Mesothelial cell of epicardium (in vitro differentiated cells): ENCODE measurements at regions not wholly inside any gene's neighbourhood (a gene's known extent, or its start where the extent isn't known, plus 50 kb on each side); places are given as distances from the start of the nearest gene placed in this dataset.

Experiments
- DNase-seq, 2 experiments: peaks; one replicate each; pipeline ENCODE4 v3.0.0; 2021; ENCODE audit warnings: low spot score in 2 of 2; ENCODE audit not compliant: unreplicated experiment in 2 of 2
- H3K27ac Mint-ChIP-seq: 2 replicates; pipeline ENCODE4 v1.8.0; 2021; ENCODE audit warnings: mixed read lengths
- H3K27me3 Mint-ChIP-seq: 2 replicates; pipeline ENCODE4 v1.8.0; 2021; ENCODE audit warnings: low read depth, mixed read lengths
- H3K36me3 Mint-ChIP-seq: 2 replicates; pipeline ENCODE4 v1.8.0; 2021; ENCODE audit warnings: mixed read lengths
- H3K4me1 Mint-ChIP-seq: 2 replicates; pipeline ENCODE4 v1.8.0; 2021; ENCODE audit warnings: mixed read lengths
- H3K4me3 Mint-ChIP-seq: 2 replicates; pipeline ENCODE4 v1.8.0; 2021; ENCODE audit warnings: mild to moderate bottlenecking, moderate library complexity, mixed read lengths
- H3K9me3 Mint-ChIP-seq: 2 replicates; pipeline ENCODE4 v1.8.0; 2021; ENCODE audit warnings: mixed read lengths
- CTCF ChIP-seq: fragments of 200-600 bp; sonication (generic); IDR thresholded peaks from one replicate; pipeline ENCODE4 v1.5.0; 2021; ENCODE audit warnings: antibody characterized with exemption; ENCODE audit not compliant: unreplicated experiment

GRCh38 chr9:80294318-80294717, 722.6 kb downstream of the TLE4 start:
- Mint-ChIP-seq H3K27me3 (no peaks in the 10 kb centered on the region), H3K36me3 (peaks cover 10% of the 10 kb centered on the region), H3K9me3 (peaks cover 40% of the 10 kb centered on the region), H3K4me1 (no peaks in the 10 kb centered on the region), H3K4me3 (no peak overlapping the region), H3K27ac (no peak overlapping the region)
- no peak for DNase-seq
- no peak for TF ChIP-seq CTCF

DNA sequence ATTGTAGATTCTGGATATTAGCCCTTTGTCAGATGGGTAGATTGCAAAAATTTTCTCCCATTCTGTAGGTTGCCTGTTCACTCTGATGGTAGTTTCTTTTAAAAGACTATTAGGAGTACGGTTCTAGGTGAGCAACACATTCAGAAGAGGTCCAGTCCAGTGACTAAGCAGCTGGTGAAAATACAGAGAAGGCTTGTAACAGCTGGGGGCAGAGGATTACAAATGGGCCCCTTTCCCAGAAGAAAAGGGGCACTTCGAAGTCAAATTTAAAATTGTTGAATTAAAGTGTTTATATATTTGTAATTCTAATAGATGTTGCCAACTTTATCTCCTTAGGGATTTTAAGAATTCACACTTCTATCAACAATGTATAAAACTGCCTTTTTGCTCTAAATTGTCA, 720.5 kb downstream of the TLE4 start:
- Mint-ChIP-seq H3K36me3 (peaks cover 10% of the 10 kb centered on the region), H3K9me3 (peaks cover 31% of the 10 kb centered on the region), H3K4me3 (no peak overlapping the region), H3K27ac (no peak overlapping the region), H3K4me1 (no peaks in the 10 kb centered on the region), H3K27me3 (no peaks in the 10 kb centered on the region)
- no peak for DNase-seq
- TF ChIP-seq CTCF, result no peak

DNA sequence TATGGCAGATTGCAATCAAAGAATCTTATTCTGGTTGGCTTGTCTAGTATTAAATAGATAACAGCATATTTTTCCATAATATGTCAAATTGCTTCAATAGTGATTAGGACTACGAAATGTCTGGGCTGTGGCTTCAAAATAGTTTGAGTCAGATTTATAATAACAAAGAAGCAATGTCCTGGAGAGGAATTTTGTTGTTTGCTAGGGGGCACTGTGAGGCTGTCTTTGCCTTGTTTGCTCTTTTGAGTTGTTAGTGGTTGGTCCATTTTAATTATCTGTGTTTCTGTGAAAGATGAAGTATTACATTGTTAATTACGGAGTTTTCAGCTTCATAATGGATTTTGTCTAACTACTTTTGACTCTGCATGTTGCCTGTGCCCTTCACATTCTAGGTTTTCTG, 713.6 kb downstream of the TLE4 start:
- Mint-ChIP-seq H3K4me3 (no peak overlapping the region), H3K27ac (no peak overlapping the region), H3K4me1 (peaks cover 9% of the 10 kb centered on the region), H3K27me3 (no peaks in the 10 kb centered on the region), H3K36me3 (peaks cover 2% of the 10 kb centered on the region), H3K9me3 (peaks cover 11% of the 10 kb centered on the region)
- TF ChIP-seq CTCF, result no peak
- no peak for DNase-seq

DNA sequence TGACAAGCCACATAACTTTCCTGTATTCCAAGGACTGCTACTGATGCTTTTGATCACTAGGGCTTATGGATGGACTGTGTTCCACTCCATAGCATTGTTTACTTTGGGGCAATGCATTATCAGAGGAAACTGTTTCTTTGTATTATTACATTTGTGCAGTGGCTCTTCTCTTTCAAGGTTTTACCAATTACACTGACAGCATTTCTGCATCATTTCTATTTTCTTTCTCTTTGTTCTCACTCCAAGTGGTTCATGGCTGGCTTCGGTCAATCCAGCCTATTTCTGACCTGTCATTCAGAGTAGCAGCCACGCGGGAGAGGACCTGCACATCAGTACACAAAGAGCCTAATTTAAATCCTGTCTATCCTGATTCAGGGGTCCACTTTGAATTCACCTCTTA, 711.0 kb downstream of the TLE4 start:
- Mint-ChIP-seq H3K27ac (no peak overlapping the region), H3K36me3 (no peaks in the 10 kb centered on the region), H3K9me3 (peaks cover 6% of the 10 kb centered on the region), H3K4me1 (peaks cover 9% of the 10 kb centered on the region), H3K27me3 (no peaks in the 10 kb centered on the region), H3K4me3 (no peak overlapping the region)
- no peak for TF ChIP-seq CTCF
- DNase-seq, result no peak

GRCh38 chr9:80259079-80259478, 687.3 kb downstream of the TLE4 start:
- Mint-ChIP-seq H3K36me3 (peaks cover 8% of the 10 kb centered on the region), H3K9me3 (peaks cover 70% of the 10 kb centered on the region), H3K27ac (no peak overlapping the region)

More at GRCh38 chr9:80259079-80259478, 687.3 kb downstream of the TLE4 start:
- TF ChIP-seq CTCF, result no peak
- Mint-ChIP-seq H3K4me1 (no peaks in the 10 kb centered on the region), H3K27me3 (no peaks in the 10 kb centered on the region), H3K4me3 (no peak overlapping the region)
- no peak for DNase-seq
